ENCODE measurements at regions not wholly inside any gene's neighbourhood (a gene's known extent, or its start where the extent isn't known, plus 50 kb on each side); places are given as distances from the start of the nearest gene placed in this dataset.
"Not testable (repeated sequence)": the region's sequence is repeated elsewhere in the genome, so short reads cannot be mapped to it uniquely, and the experiment has no call there.

DNA sequence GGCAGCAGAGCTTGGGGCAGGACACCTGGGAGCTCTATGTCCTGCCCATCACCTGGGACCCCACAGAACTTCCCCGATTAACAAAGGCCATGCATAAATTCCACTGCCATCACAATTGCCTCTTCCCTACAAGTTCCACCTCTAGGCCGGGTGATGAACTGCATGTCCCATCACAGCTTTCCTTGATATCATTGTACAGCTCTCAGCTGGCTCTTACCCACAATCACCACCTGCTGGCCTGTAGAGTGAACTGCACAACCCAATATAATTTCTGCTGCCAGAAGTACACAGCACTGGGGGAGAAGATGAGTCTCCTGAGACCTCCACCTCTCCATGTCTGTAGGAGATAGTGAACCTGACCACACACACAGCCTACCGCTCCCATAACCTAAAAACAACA, 285.0 kb upstream of the AADAT start:
- no peak for DNase-seq (ENCODE audit: low read depth)
- TF ChIP-seq, protein P1, sequence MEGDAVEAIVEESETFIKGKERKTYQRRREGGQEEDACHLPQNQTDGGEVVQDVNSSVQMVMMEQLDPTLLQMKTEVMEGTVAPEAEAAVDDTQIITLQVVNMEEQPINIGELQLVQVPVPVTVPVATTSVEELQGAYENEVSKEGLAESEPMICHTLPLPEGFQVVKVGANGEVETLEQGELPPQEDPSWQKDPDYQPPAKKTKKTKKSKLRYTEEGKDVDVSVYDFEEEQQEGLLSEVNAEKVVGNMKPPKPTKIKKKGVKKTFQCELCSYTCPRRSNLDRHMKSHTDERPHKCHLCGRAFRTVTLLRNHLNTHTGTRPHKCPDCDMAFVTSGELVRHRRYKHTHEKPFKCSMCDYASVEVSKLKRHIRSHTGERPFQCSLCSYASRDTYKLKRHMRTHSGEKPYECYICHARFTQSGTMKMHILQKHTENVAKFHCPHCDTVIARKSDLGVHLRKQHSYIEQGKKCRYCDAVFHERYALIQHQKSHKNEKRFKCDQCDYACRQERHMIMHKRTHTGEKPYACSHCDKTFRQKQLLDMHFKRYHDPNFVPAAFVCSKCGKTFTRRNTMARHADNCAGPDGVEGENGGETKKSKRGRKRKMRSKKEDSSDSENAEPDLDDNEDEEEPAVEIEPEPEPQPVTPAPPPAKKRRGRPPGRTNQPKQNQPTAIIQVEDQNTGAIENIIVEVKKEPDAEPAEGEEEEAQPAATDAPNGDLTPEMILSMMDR (conservative IDR thresholded peaks at IDR 0.05; ENCODE audit: low read depth, low read length): peak; percentile 64
- no peak overlapping the region for H3K4me3 ChIP-seq (ENCODE audit: low read length)

DNA sequence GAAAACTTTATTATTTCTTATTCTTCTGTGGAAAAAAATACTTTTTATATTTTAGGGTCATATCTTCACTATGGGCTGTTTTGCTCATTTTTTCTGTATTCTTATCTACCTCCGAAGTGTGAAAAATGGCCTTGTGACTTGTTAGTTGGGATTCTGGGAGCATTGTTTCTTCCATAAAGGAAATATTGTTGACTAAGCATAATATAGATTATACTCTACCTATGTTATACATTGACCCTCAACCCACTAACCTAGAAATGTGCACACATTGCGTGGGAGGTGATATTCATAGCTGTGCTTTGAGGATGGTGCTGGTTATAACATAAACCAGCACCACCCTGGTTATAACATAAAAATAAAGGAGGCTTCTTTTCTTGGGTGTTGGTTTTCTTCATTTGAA, 259.2 kb upstream of the AADAT start:
- DNase-seq (ENCODE audit: low read depth): no peak
- no peak overlapping the region for H3K4me3 ChIP-seq (ENCODE audit: low read length)
- TF ChIP-seq, protein P1 (conservative IDR thresholded peaks at IDR 0.05; ENCODE audit: low read depth, low read length): no peak

DNA sequence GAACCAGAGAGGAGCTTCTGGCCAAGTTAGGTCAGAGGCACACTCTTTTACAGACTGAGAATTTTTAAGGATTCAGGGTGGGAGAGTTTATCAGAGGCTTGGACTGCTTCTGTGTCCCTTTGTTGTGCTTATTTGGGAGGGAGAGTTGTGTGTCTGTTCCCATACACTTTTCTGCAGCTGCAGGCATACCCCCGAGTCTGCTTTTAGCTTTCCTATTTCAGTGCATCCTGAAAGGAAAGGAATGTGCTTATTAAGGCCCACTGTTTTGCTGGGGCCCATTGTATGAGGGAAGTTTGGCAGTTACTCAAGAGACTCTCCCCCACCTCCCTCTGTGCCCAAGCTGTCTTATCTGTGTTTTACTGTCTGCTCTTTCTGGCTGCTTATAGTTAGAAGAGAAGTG, 257.4 kb upstream of the AADAT start:
- DNase-seq (ENCODE audit: low read depth); H3K4me3 ChIP-seq (ENCODE audit: low read length): not testable (repeated sequence)

DNA sequence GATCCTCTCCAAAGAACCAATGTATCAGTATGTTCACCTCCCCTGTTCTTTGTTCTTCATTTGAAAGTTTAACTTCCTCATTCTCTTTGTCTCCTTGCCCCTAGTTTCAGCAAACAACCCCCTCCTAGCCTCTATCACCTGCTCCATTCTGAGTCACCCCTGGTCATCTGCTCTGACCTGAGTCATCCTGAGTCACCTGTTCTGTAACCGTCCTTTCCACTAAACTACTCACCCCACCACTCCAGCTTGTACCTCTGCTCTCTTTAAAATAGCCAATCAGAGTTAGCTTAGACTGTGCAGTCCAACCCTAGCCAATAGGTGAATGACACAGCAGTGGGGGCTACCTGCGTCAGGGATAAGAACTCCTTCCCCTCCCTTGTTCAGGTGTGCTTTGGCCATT, 249.8 kb upstream of the AADAT start:
- H3K4me3 ChIP-seq (ENCODE audit: low read length): no peak overlapping the region
- TF ChIP-seq, protein P1 (conservative IDR thresholded peaks at IDR 0.05; ENCODE audit: low read depth, low read length): no peak
- no peak for DNase-seq (ENCODE audit: low read depth)

DNA sequence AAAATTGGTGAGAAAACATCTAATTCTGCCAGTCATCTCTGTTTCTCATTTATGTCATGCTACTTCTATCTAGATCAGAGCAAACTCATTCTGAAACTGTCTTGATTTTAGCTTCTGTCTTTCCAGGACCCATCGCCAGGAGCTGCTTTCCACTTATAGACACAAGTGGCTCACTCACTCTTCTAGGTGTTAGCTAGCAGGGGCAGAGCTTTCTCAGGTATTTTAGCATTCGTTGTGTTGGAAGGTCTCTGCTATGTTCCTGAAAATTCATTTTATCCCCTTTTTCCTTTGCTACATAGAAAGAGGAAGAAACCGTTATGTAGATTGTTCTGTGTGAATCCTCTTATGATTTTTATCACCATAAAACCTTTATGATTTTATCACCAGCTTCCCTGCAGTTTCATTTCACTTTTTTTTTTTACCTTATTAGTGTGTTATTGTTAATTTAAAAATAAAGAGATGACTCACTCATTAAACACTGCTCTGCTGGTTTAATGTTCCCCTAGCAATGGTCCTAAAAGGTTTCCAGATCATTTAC, 246.6 kb upstream of the AADAT start:
- DNase-seq (ENCODE audit: low read depth): no peak
- no peak overlapping the region for H3K4me3 ChIP-seq (ENCODE audit: low read length)
- TF ChIP-seq, protein P1 (conservative IDR thresholded peaks at IDR 0.05; ENCODE audit: low read depth, low read length): no peak

DNA sequence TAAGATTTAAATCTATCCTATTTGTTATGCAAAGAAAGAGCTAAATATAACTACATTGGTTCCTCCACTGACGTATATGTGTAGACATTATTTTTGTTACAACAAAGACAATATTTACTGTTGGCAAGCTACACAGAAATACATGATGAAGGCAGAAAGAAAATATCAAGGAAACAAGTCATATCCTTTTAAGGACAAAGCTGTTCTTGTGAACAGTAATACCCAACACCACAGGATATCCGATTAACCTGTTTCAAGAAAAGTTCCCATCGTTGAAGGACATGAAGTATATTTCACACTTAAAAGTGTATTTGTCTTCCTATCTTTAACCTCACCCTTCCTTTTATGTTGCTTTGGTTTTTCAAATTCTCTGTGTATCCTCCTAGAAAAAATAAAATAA, 235.8 kb upstream of the AADAT start:
- TF ChIP-seq, protein P1 (conservative IDR thresholded peaks at IDR 0.05; ENCODE audit: low read depth, low read length): no peak
- no peak overlapping the region for H3K4me3 ChIP-seq (ENCODE audit: low read length)
- no peak for DNase-seq (ENCODE audit: low read depth)

DNA sequence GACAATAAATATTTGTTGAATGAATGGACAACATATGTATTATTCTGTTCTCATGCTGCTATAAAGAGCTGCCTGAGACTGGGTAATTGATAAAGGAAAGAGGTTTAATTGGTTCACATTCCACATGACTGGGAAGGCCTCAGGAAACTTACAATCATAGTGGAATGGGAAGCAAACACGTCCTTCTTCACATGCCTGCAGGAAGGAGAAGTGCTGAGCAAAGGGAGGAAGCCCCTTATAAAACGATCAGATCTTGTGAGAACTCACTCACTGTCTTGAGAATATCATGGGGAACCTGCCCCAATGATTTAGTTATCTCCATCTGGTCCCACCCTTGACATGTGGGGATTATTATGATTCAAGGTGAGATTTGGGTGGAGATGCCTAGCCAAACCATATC, 233.9 kb upstream of the AADAT start:
- DNase-seq (ENCODE audit: low read depth): no peak
- no peak overlapping the region for H3K4me3 ChIP-seq (ENCODE audit: low read length)
- TF ChIP-seq, protein P1 (conservative IDR thresholded peaks at IDR 0.05; ENCODE audit: low read depth, low read length): no peak

DNA sequence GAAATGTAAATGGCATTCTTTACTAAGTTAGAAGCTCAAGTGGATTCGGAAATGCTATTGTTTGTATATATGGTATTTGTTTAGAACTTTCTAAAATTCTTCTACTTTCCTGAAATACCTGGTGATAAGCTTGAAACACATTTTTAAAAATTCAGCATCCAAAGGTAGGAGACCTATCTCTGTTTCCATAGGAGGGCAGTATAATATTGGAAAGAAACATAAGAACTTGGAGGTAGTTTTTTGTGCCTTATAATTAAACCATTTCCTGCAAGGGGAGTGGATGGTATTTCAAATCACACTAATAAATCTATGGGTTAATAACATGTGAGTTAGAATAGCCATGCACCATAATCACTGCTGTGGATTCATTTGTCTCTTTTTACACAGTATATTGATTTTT, 217.4 kb upstream of the AADAT start:
- no peak for DNase-seq (ENCODE audit: low read depth)
- no peak overlapping the region for H3K4me3 ChIP-seq (ENCODE audit: low read length)

More for the DNA sequence above, 217.4 kb upstream of the AADAT start:
- TF ChIP-seq, protein P1 (conservative IDR thresholded peaks at IDR 0.05; ENCODE audit: low read depth, low read length): peak; percentile 21

Data from retinal pigment epithelial cell (primary cell).